IMR-90 (cell line): ENCODE measurements at regions not wholly inside any gene's neighbourhood (a gene's known extent, or its start where the extent isn't known, plus 50 kb on each side); places are given as distances from the start of the nearest gene placed in this dataset.
"Not testable (repeated sequence)": the region's sequence is repeated elsewhere in the genome, so short reads cannot be mapped to it uniquely, and the experiment has no call there.

Experiments used
- ATAC-seq: fragments of 200-7000 bp; cut with Tn5 transposase; 2 replicates; pipeline ENCODE4 v1.9.1; 2020; ENCODE audit warnings: low read depth, mild to moderate bottlenecking, moderate library complexity
- BruUV-seq: library from RNA; stranded (reverse); fragments of 400-500 nt; replicated peaks from 2 replicates; lab custom pipeline; 2021; lab: Mats Ljungman, UMichigan
- CTCF ChIA-PET: fragments of 300-600 bp; formaldehyde crosslinking; extraction: SDS; loops from one replicate; lab custom pipeline; 2021; ENCODE audit warnings: antibody characterized with exemption; lab: Yijun Ruan, JAX
- POLR2A ChIA-PET: fragments of 300-600 bp; sonication (Branson Sonifier 250); formaldehyde crosslinking; loops from one replicate; lab custom pipeline; 2022; ENCODE audit warnings: antibody characterized with exemption; ENCODE audit not compliant: unreplicated experiment; lab: Charles Lee
- DNase-seq: peaks from one replicate; pipeline ENCODE4 v3.0.0; 2013
- H2AFZ ChIP-seq: replicated peaks from 2 replicates; pipeline ENCODE3; 2013; ENCODE audit warnings: low read length, mild to moderate bottlenecking; ENCODE audit not compliant: poor library complexity
- H2AK5ac ChIP-seq: 2 replicates; pipeline ENCODE4 v1.6.1; 2013; ENCODE audit warnings: low read depth, low read length, inconsistent platforms
- H2AK9ac ChIP-seq: replicated peaks from 2 replicates; pipeline ENCODE3; 2013; ENCODE audit warnings: mild to moderate bottlenecking, low read depth, low read length, moderate library complexity; ENCODE audit not compliant: poor library complexity
- H2BK120ac ChIP-seq: 2 replicates; pipeline ENCODE4 v1.6.1; 2013; ENCODE audit warnings: low read depth, low read length, inconsistent platforms
- H2BK15ac ChIP-seq: 3 replicates; pipeline ENCODE4 v1.6.1; 2013; ENCODE audit warnings: low read depth, low read length, inconsistent platforms
- H2BK20ac ChIP-seq: 2 replicates; pipeline ENCODE4 v1.6.1; 2013; ENCODE audit warnings: low read depth, mild to moderate bottlenecking, inconsistent platforms, low read length, moderate library complexity
- H2BK5ac ChIP-seq: 2 replicates; pipeline ENCODE4 v1.6.1; 2013; ENCODE audit warnings: mild to moderate bottlenecking, low read depth, low read length, inconsistent platforms; ENCODE audit not compliant: poor library complexity, severe bottlenecking
- H3K14ac ChIP-seq: replicated peaks from 2 replicates; pipeline ENCODE4 v1.6.1; 2013; ENCODE audit warnings: low read depth, low read length, inconsistent platforms
- H3K18ac ChIP-seq: 2 replicates; pipeline ENCODE4 v1.6.1; 2013; ENCODE audit warnings: low read depth, low read length, control low read depth
- H3K23ac ChIP-seq: 2 replicates; pipeline ENCODE4 v1.6.1; 2013; ENCODE audit warnings: low read depth, low read length, inconsistent platforms
- H3K27ac ChIP-seq: 2 replicates; pipeline ENCODE4 v1.5.1; 2013; ENCODE audit warnings: mild to moderate bottlenecking, control low read depth, low read length; ENCODE audit not compliant: insufficient read depth
- H3K27me3 ChIP-seq: 2 replicates; pipeline ENCODE4 v1.6.1; 2013; ENCODE audit warnings: low read length; ENCODE audit not compliant: control insufficient read depth, insufficient read depth
- H3K36me3 ChIP-seq: 2 replicates; pipeline ENCODE4 v1.6.1; 2013; ENCODE audit warnings: low read length, mixed read lengths; ENCODE audit not compliant: control insufficient read depth, insufficient read depth
- H3K4ac ChIP-seq: 2 replicates; pipeline ENCODE4 v1.6.1; 2013; ENCODE audit warnings: low read depth, low read length, inconsistent platforms
- H3K4me1 ChIP-seq: 2 replicates; pipeline ENCODE4 v1.6.1; 2013; ENCODE audit warnings: low read length, mixed read lengths; ENCODE audit not compliant: control insufficient read depth, insufficient read depth
- H3K4me2 ChIP-seq: 2 replicates; pipeline ENCODE4 v1.6.1; 2013; ENCODE audit warnings: low read depth, mild to moderate bottlenecking, control low read depth, low read length, moderate library complexity
- H3K4me3 ChIP-seq: 2 replicates; pipeline ENCODE4 v1.5.1; 2013; ENCODE audit warnings: low read depth, mild to moderate bottlenecking, control low read depth, low read length, moderate library complexity; ENCODE audit not compliant: insufficient read depth
- H3K56ac ChIP-seq: 2 replicates; pipeline ENCODE4 v1.6.1; 2013; ENCODE audit warnings: low read length, inconsistent platforms; ENCODE audit not compliant: insufficient read depth; ENCODE audit errors: extremely low read depth
- H3K79me1 ChIP-seq, 2 experiments: 2 replicates each; pipeline ENCODE4 v1.6.1; 2013; ENCODE audit warnings: low read length in 2 of 2, inconsistent platforms in 1 of 2, low read depth in 1 of 2
- H3K9ac ChIP-seq: 2 replicates; pipeline ENCODE4 v1.6.1; 2013; ENCODE audit warnings: low read depth, low read length, control low read depth
- H3K9me1 ChIP-seq: 2 replicates; pipeline ENCODE4 v1.6.1; 2013; ENCODE audit warnings: low read length, inconsistent platforms; ENCODE audit not compliant: insufficient read depth
- H3K9me3 ChIP-seq: 2 replicates; pipeline ENCODE4 v1.6.1; 2013; ENCODE audit warnings: low read length; ENCODE audit not compliant: control insufficient read depth, insufficient read depth
- H4K20me1 ChIP-seq: 2 replicates; pipeline ENCODE4 v1.6.1; 2013; ENCODE audit warnings: low read length, inconsistent platforms; ENCODE audit not compliant: insufficient read depth
- H4K5ac ChIP-seq: 2 replicates; pipeline ENCODE4 v1.6.1; 2013; ENCODE audit warnings: mild to moderate bottlenecking, low read depth, low read length, control low read depth
- H4K8ac ChIP-seq, 2 experiments: 2 replicates each; pipeline ENCODE4 v1.6.1; 2013; ENCODE audit warnings: low read depth in 2 of 2, low read length in 2 of 2, control low read depth in 1 of 2, inconsistent platforms in 1 of 2
- H4K91ac ChIP-seq: 2 replicates; pipeline ENCODE4 v1.6.1; 2013; ENCODE audit warnings: low read depth, low read length, inconsistent platforms; ENCODE audit not compliant: insufficient read depth
- WGBS, 2 experiments: methylation state at CpG; one replicate each; pipeline versions ENCODE4 v1.1.5 to v1.1.7; 2013; ENCODE audit warnings: missing lambda C conversion rate in 2 of 2; ENCODE audit not compliant: insufficient read length in 1 of 2; ENCODE audit errors: extremely low coverage in 2 of 2; 5-methylcytosine and 5-hydroxymethylcytosine counted together
- dilution Hi-C: fragments of 300-500 bp; cut with HindIII; formaldehyde crosslinking; loops from one replicate; pipeline ENCODE4 v1.14.3; 2018; ENCODE audit warnings: low sequenced_read_pairs; ENCODE audit not compliant: unreplicated experiment
- in situ Hi-C: fragments of 300-500 bp; cut with MboI; formaldehyde crosslinking; loops from 3 replicates; pipeline ENCODE4 v1.14.3; 2019; ENCODE audit warnings: low sequenced_read_pairs, inconsistent platforms, mixed read lengths
- intact Hi-C: fragments of 100-400 bp; cut with micrococcal nuclease; formaldehyde crosslinking; loops from 2 replicates; pipeline ENCODE4 v1.10.0; 2022

DNA sequence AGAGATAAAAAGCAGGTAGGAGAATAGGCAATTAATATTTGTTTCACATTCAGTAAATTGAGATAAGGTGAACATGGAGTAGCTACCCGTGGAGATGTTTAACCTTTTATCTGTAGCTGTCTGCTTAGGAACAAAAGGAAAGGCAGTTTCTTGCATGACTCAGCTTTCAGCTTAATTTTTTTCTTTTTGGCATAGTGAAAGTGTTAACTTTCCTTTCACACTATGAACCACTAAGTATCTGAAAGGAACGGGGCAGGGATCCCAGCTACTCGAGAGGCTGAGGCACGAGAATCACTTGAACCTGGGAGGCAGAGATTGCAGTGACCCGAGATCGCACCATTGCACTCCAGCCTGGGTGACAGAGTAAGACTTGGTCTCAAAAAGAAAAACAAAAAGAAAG is 176.0 kb downstream of the LACC1 start:
- H3K27me3 ChIP-seq, H2AFZ ChIP-seq, H3K27ac ChIP-seq, H3K4me3 ChIP-seq, H3K79me1 ChIP-seq, H3K18ac ChIP-seq, H3K9ac ChIP-seq, CTCF ChIA-PET, H4K91ac ChIP-seq, H3K14ac ChIP-seq, dilution Hi-C loops, POLR2A ChIA-PET, H4K8ac ChIP-seq, H2BK20ac ChIP-seq, H3K23ac ChIP-seq, H2BK5ac ChIP-seq, H3K36me3 ChIP-seq, H2BK15ac ChIP-seq, H3K4me2 ChIP-seq, in situ Hi-C loops, H3K4ac ChIP-seq, H3K56ac ChIP-seq, H2AK5ac ChIP-seq, H3K9me3 ChIP-seq, H4K20me1 ChIP-seq, BruUV-seq, H3K9me1 ChIP-seq, H2BK120ac ChIP-seq, DNase-seq, H2AK9ac ChIP-seq, H4K5ac ChIP-seq, ATAC-seq: not testable (repeated sequence)
- peaks cover 13% of the 10 kb centered on the region for H3K4me1 ChIP-seq
- 66% methylated on average over 4 of the region's 6 CpGs; no CpG with 5 or more reads in 1 of the 2 experiments for WGBS, 2 experiments
- intact Hi-C loops: loop anchor here (10.0 kb wide), 1 partner anchor 179 kb away; no protein-coding TSS in a partner anchor
